ENCODE measurements at regions not wholly inside any gene's neighbourhood (a gene's known extent, or its start where the extent isn't known, plus 50 kb on each side); places are given as distances from the start of the nearest gene placed in this dataset.

GRCh38 chr18:76654577-76654976 lies 159.5 kb upstream of the ZNF516 start:
- Histone ChIP-seq H3K4me3 (no peak overlapping the region), H3K4me1 (no peaks in the 10 kb centered on the region), H3K27ac (no peak overlapping the region), H3K36me3 (no peaks in the 10 kb centered on the region), H3K9me3 (no peaks in the 10 kb centered on the region), H3K27me3 (peaks cover 0 to 32% of the 10 kb centered on the region in 2 donors)
- intact Hi-C loops (cut with DNase I; ENCODE audit: low total_unique reads), result no loop called here
- no peak for DNase-seq
- no peak for TF ChIP-seq CTCF (IDR thresholded peaks at IDR 0.05)

GRCh38 chr18:76647322-76647721 lies 152.3 kb upstream of the ZNF516 start:
- Histone ChIP-seq H3K27ac (no peak overlapping the region), H3K4me1 (no peaks in the 10 kb centered on the region), H3K9me3 (no peaks in the 10 kb centered on the region), H3K4me3 (no peak overlapping the region), H3K36me3 (no peaks in the 10 kb centered on the region), H3K27me3 (peaks cover 0 to 4% of the 10 kb centered on the region in 2 donors)
- intact Hi-C loops (cut with DNase I; ENCODE audit: low total_unique reads), result no loop called here
- no peak for TF ChIP-seq CTCF (IDR thresholded peaks at IDR 0.05)
- DNase-seq, result no peak

- no peaks in the 10 kb centered on the region for H3K36me3 ChIP-seq
- H3K9me3 ChIP-seq, result no peaks in the 10 kb centered on the region
- H3K27me3 ChIP-seq, result no peaks in the 10 kb centered on the region
- H3K4me3 ChIP-seq, result no peak overlapping the region
- intact Hi-C loops (cut with DNase I; ENCODE audit: low total_unique reads), result no loop called here
- H3K27ac ChIP-seq, result no peak overlapping the region
- no peak for TF ChIP-seq CTCF (IDR thresholded peaks at IDR 0.05)
- no peaks in the 10 kb centered on the region for H3K4me1 ChIP-seq
- DNase-seq, result no peak
Observed at GRCh38 chr18:76644580-76644979, 149.5 kb upstream of the ZNF516 start.

- Histone ChIP-seq H3K9me3 (no peaks in the 10 kb centered on the region), H3K27me3 (no peaks in the 10 kb centered on the region), H3K36me3 (no peaks in the 10 kb centered on the region), H3K27ac (no peak overlapping the region), H3K4me1 (no peaks in the 10 kb centered on the region), H3K4me3 (no peak overlapping the region)
- intact Hi-C loops (cut with DNase I; ENCODE audit: low total_unique reads), result no loop called here
- DNase-seq, result no peak
- no peak for TF ChIP-seq CTCF (IDR thresholded peaks at IDR 0.05)
Observed at GRCh38 chr18:76643996-76644395, 149.0 kb upstream of the ZNF516 start.

GRCh38 chr18:76643199-76643598 lies 148.2 kb upstream of the ZNF516 start:
- no peak for DNase-seq
- H3K9me3 ChIP-seq, result no peaks in the 10 kb centered on the region
- H3K36me3 ChIP-seq, result no peaks in the 10 kb centered on the region
- H3K4me3 ChIP-seq, result no peak overlapping the region
- intact Hi-C loops (cut with DNase I; ENCODE audit: low total_unique reads), result no loop called here
- H3K27ac ChIP-seq, result no peak overlapping the region
- no peaks in the 10 kb centered on the region for H3K4me1 ChIP-seq
- TF ChIP-seq CTCF (IDR thresholded peaks at IDR 0.05), result no peak
- H3K27me3 ChIP-seq, result no peaks in the 10 kb centered on the region

- no peaks in the 10 kb centered on the region for H3K36me3 ChIP-seq
- H3K4me1 ChIP-seq, result no peaks in the 10 kb centered on the region
- DNase-seq, result no peak
- no peak overlapping the region for H3K4me3 ChIP-seq
- intact Hi-C loops (cut with DNase I; ENCODE audit: low total_unique reads), result no loop called here
- no peaks in the 10 kb centered on the region for H3K9me3 ChIP-seq
- H3K27me3 ChIP-seq, result no peaks in the 10 kb centered on the region
- TF ChIP-seq CTCF (IDR thresholded peaks at IDR 0.05), result no peak
- no peak overlapping the region for H3K27ac ChIP-seq
Observed at GRCh38 chr18:76640438-76640837, 145.4 kb upstream of the ZNF516 start.

Data from tibial artery (tissue), 4 donors.